A673 (cell line): ENCODE measurements at regions not wholly inside any gene's neighbourhood (a gene's known extent, or its start where the extent isn't known, plus 50 kb on each side); places are given as distances from the start of the nearest gene placed in this dataset.
A peak's percentile ranks its signal among the peaks of the same experiment; 100 is the strongest.

Experiments used
- BruUV-seq: library from RNA; stranded (reverse); fragments of 400-500 nt; replicated peaks from 2 replicates; lab custom pipeline; 2021; lab: Mats Ljungman, UMichigan
- CTCF ChIA-PET: fragments of 300-600 bp; sonication (Branson Sonifier 250); formaldehyde crosslinking; loops from one replicate; lab custom pipeline; 2022; ENCODE audit warnings: antibody characterized with exemption; lab: Charles Lee
- POLR2A ChIA-PET: fragments of 300-600 bp; sonication (Branson Sonifier 250); formaldehyde crosslinking; loops from one replicate; lab custom pipeline; 2022; ENCODE audit warnings: antibody characterized with exemption; ENCODE audit not compliant: low non-redundant PET; lab: Charles Lee
- DNase-seq: peaks from one replicate; pipeline ENCODE4 v3.0.0-alpha.2; 2015; ENCODE audit warnings: low spot score
- H3K27ac ChIP-seq: fragments of 200-600 bp; sonication (generic); 2 replicates; pipeline ENCODE4 v1.5.1; 2016; ENCODE audit warnings: mixed run types, low read depth, mild to moderate bottlenecking, mixed read lengths, antibody characterized with exemption, low read length; ENCODE audit not compliant: poor library complexity, severe bottlenecking
- H3K27me3 ChIP-seq: fragments of 200-600 bp; sonication (generic); replicated peaks from 2 replicates; pipeline ENCODE4 v1.6.1; 2017; ENCODE audit warnings: mixed run types, low read depth, mild to moderate bottlenecking, mixed read lengths, antibody characterized with exemption, low read length; ENCODE audit not compliant: insufficient read depth, poor library complexity
- H3K36me3 ChIP-seq: fragments of 200-600 bp; sonication (generic); 2 replicates; pipeline ENCODE4 v1.6.1; 2016; ENCODE audit warnings: mixed run types, mild to moderate bottlenecking, mixed read lengths, antibody characterized with exemption, low read length; ENCODE audit not compliant: insufficient read depth, poor library complexity, severe bottlenecking
- H3K4me1 ChIP-seq: fragments of 200-600 bp; sonication (generic); 2 replicates; pipeline ENCODE4 v1.6.1; 2017; ENCODE audit warnings: mixed run types, mild to moderate bottlenecking, mixed read lengths, antibody characterized with exemption, low read length; ENCODE audit not compliant: insufficient read depth, poor library complexity, severe bottlenecking
- H3K4me3 ChIP-seq: fragments of 200-600 bp; sonication (generic); 2 replicates; pipeline ENCODE4 v1.5.1; 2016; ENCODE audit warnings: low read depth, mixed run types, mild to moderate bottlenecking, mixed read lengths, low read length; ENCODE audit not compliant: poor library complexity, severe bottlenecking
- H3K9me3 ChIP-seq: fragments of 200-600 bp; sonication (generic); 2 replicates; pipeline ENCODE4 v1.6.1; 2016; ENCODE audit warnings: mixed run types, low read depth, mild to moderate bottlenecking, mixed read lengths, antibody characterized with exemption, low read length; ENCODE audit not compliant: poor library complexity, severe bottlenecking
- CTCF ChIP-seq: fragments of 300-800, 200-600 bp; sonication (generic); conservative IDR thresholded peaks from 2 replicates; pipeline ENCODE4 v1.5.1; 2017; ENCODE audit warnings: low read depth, mild to moderate bottlenecking, antibody characterized with exemption, low read length, moderate library complexity, mixed read lengths
- EZH2 ChIP-seq: fragments of 200-600 bp; sonication (generic); IDR thresholded peaks from 2 replicates; pipeline ENCODE4 v1.6.1; 2017; ENCODE audit warnings: borderline replicate concordance, low read depth, mild to moderate bottlenecking, mixed read lengths, antibody characterized with exemption, low read length; ENCODE audit not compliant: poor library complexity, severe bottlenecking
- intact Hi-C: fragments of 100-400 bp; cut with micrococcal nuclease; formaldehyde crosslinking; loops from one replicate; pipeline ENCODE4 v1.10.0; 2022; ENCODE audit not compliant: unreplicated experiment

DNA sequence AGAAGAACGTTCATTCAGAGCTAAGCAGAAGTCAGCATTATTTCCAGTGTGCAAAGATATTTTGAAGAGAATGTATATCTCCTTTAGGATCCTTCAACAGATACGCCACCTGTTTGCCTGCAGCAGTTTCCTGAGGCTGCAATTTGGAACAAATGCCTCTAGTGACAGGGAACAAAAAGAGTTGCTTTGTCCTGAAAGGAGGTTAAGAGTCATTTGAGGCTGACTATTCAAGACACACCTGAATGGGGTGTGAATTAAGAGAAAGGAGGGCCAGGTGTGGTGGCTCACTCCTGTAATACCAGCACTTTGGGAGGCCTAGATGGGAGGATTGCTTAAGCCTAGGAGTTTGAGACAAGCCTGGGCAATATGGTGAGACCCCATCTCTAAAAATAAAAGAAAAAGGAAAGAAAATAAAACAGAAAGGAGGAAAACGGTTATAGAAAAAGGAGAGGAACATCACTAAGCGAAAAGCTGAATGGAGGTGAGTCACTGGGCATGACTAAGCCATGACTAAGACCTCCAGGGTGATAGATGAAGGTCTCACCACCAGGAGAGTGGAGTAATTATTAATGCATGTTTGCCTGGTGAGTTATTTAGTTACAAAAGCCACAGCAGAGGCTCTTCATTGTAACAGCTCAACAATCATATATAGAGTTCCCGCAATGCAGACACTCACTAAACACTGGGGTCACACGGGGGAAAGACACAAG, 255.2 kb upstream of the TNC start:
- no peaks in the 10 kb centered on the region for H3K27me3 ChIP-seq
- H3K36me3 ChIP-seq, result no peaks in the 10 kb centered on the region
- no TSS peak for BruUV-seq
- ChIA-PET CTCF (no interaction called here), POLR2A (no interaction called here)
- peak; percentile 84 for DNase-seq
- intact Hi-C loops, result no loop called here
- no peak for TF ChIP-seq CTCF
- TF ChIP-seq EZH2, result no peak
- H3K9me3 ChIP-seq, result no peaks in the 10 kb centered on the region
- H3K4me1 ChIP-seq, result peaks cover 24% of the 10 kb centered on the region
- no peak overlapping the region for H3K27ac ChIP-seq
- no peak overlapping the region for H3K4me3 ChIP-seq

GRCh38 chr9:115373710-115374045, 255.7 kb upstream of the TNC start:
- TF ChIP-seq CTCF (no peak), EZH2 (no peak)
- no peak overlapping the region for H3K4me3 ChIP-seq
- no peaks in the 10 kb centered on the region for H3K9me3 ChIP-seq
- BruUV-seq, result no TSS peak
- DNase-seq, result no peak
- intact Hi-C loops, result no loop called here
- no peaks in the 10 kb centered on the region for H3K27me3 ChIP-seq
- ChIA-PET CTCF (no interaction called here), POLR2A (interaction anchor here (0.6 kb wide), 1 partner anchor 266 kb away, joined by 3 read pairs; no protein-coding TSS in a partner anchor)
- H3K27ac ChIP-seq, result no peak overlapping the region
- peaks cover 19% of the 10 kb centered on the region for H3K4me1 ChIP-seq
- no peaks in the 10 kb centered on the region for H3K36me3 ChIP-seq

GRCh38 chr9:115374724-115375268, 256.8 kb upstream of the TNC start:
- intact Hi-C loops, result no loop called here
- H3K4me1 ChIP-seq, result peaks cover 10% of the 10 kb centered on the region
- no peaks in the 10 kb centered on the region for H3K36me3 ChIP-seq
- H3K4me3 ChIP-seq, result no peak overlapping the region
- H3K27ac ChIP-seq, result no peak overlapping the region
- DNase-seq, result no peak
- BruUV-seq, result no TSS peak
- ChIA-PET POLR2A (no interaction called here), CTCF (no interaction called here)
- TF ChIP-seq EZH2, result no peak
- no peak for TF ChIP-seq CTCF
- no peaks in the 10 kb centered on the region for H3K27me3 ChIP-seq
- no peaks in the 10 kb centered on the region for H3K9me3 ChIP-seq
